Prostate gland (tissue), 2 donors: ENCODE measurements at regions not wholly inside any gene's neighbourhood (a gene's known extent, or its start where the extent isn't known, plus 50 kb on each side); places are given as distances from the start of the nearest gene placed in this dataset.

ENCODE experiments used
- DNase-seq: peaks from one replicate; pipeline ENCODE4 v3.0.0-alpha.2; 2019; ENCODE audit warnings: low spot score
- H3K27ac ChIP-seq, 2 donors: fragments of 200-600 bp; sonication (generic); 2 replicates each; pipeline ENCODE4 v1.5.1; 2017 to 2019
- H3K27me3 ChIP-seq: fragments of 200-600 bp; sonication (generic); replicated peaks from 2 replicates; pipeline ENCODE4 v1.5.1; 2019; ENCODE audit not compliant: insufficient read depth
- H3K36me3 ChIP-seq, 2 donors: fragments of 200-600 bp; sonication (generic); 1 replicate in 1 of 2; 2 replicates in 1 of 2; pipeline versions ENCODE4 v1.5.1 to v1.8.1; 2017 to 2019
- H3K4me1 ChIP-seq: fragments of 200-600 bp; sonication (generic); replicated peaks from 2 replicates; pipeline ENCODE4 v1.5.1; 2019
- H3K4me3 ChIP-seq, 2 donors: fragments of 200-600 bp; sonication (generic); 2 replicates each; pipeline ENCODE4 v1.5.1; 2017 to 2019
- H3K9me3 ChIP-seq: fragments of 200-600 bp; sonication (generic); 2 replicates; pipeline ENCODE4 v1.5.1; 2017
- CTCF ChIP-seq, 4 experiments: fragments of 200-600 bp in 2 of 4; fragments of 450-650 bp in 2 of 4; sonication (generic) in 2 of 4; IDR thresholded peaks; 1 replicate in 3 of 4; 2 replicates in 1 of 4; pipeline ENCODE4 v1.5.1; 2016 to 2019; ENCODE audit warnings: antibody characterized with exemption in 4 of 4, mild to moderate bottlenecking in 2 of 4, moderate library complexity in 2 of 4
- POLR2A ChIP-seq: fragments of 450-650 bp; IDR thresholded peaks from one replicate; pipeline ENCODE4 v1.6.1; 2016; ENCODE audit warnings: antibody characterized with exemption, mild to moderate bottlenecking
- POLR2AphosphoS5 ChIP-seq: sonication (generic); formaldehyde crosslinking; IDR thresholded peaks from one replicate; pipeline ENCODE4 v1.6.1; 2017; ENCODE audit warnings: antibody characterized with exemption
- WGBS: methylation state at CpG from one replicate; pipeline ENCODE4 v1.1.5; 2018; 5-methylcytosine and 5-hydroxymethylcytosine counted together
- intact Hi-C: fragments of 100-400 bp; cut with DNase I; formaldehyde crosslinking; loops from one replicate; pipeline ENCODE4 v1.14.2; 2022

GRCh38 chr2:7356909-7357584 is 439.8 kb downstream of the RNF144A start:
- WGBS = 95% methylated on average over 11 of the region's 11 CpGs

GRCh38 chr2:7357993-7358392 is 440.8 kb downstream of the RNF144A start:
- Histone ChIP-seq H3K4me3 (no peak overlapping the region), H3K27ac (no peak overlapping the region), H3K27me3 (no peaks in the 10 kb centered on the region), H3K36me3 (no peaks in the 10 kb centered on the region), H3K4me1 (no peaks in the 10 kb centered on the region), H3K9me3 (no peaks in the 10 kb centered on the region)
- TF ChIP-seq POLR2A (no peak), POLR2AphosphoS5 (no peak), CTCF (IDR thresholded peaks at IDR 0.05) (no peak)
- 94% methylated on average over 2 of the region's 2 CpGs for WGBS
- DNase-seq = no peak
- intact Hi-C loops = no loop called here

More at GRCh38 chr2:7356909-7357584, 439.8 kb downstream of the RNF144A start:
- H3K27ac ChIP-seq = no peak overlapping the region
- H3K4me1 ChIP-seq = no peaks in the 10 kb centered on the region
- intact Hi-C loops = no loop called here
- no peak overlapping the region for H3K4me3 ChIP-seq
- H3K9me3 ChIP-seq = no peaks in the 10 kb centered on the region
- H3K36me3 ChIP-seq = no peaks in the 10 kb centered on the region
- TF ChIP-seq POLR2A = no peak
- DNase-seq = no peak
- H3K27me3 ChIP-seq = no peaks in the 10 kb centered on the region

- no peak for TF ChIP-seq POLR2AphosphoS5
- no peak for TF ChIP-seq POLR2A
- no peak for TF ChIP-seq CTCF (IDR thresholded peaks at IDR 0.05)
- WGBS = 73% methylated on average over 8 of the region's 8 CpGs
- H3K36me3 ChIP-seq = no peaks in the 10 kb centered on the region
- H3K27me3 ChIP-seq = no peaks in the 10 kb centered on the region
- DNase-seq = no peak
- no peak overlapping the region for H3K27ac ChIP-seq
- intact Hi-C loops = no loop called here
- no peaks in the 10 kb centered on the region for H3K4me1 ChIP-seq
- H3K9me3 ChIP-seq = no peaks in the 10 kb centered on the region
- no peak overlapping the region for H3K4me3 ChIP-seq
Observed at GRCh38 chr2:7358865-7359447, 441.7 kb downstream of the RNF144A start.

GRCh38 chr2:7363906-7364305 is 446.7 kb downstream of the RNF144A start:
- intact Hi-C loops = no loop called here
- 91% methylated on average over 3 of the region's 3 CpGs for WGBS
- H3K27ac ChIP-seq = no peak overlapping the region
- no peak for DNase-seq
- no peaks in the 10 kb centered on the region for H3K4me1 ChIP-seq
- H3K27me3 ChIP-seq = no peaks in the 10 kb centered on the region
- H3K4me3 ChIP-seq = no peak overlapping the region
- no peaks in the 10 kb centered on the region for H3K36me3 ChIP-seq
- no peaks in the 10 kb centered on the region for H3K9me3 ChIP-seq
- TF ChIP-seq POLR2AphosphoS5 (no peak), CTCF (IDR thresholded peaks at IDR 0.05) (no peak), POLR2A (no peak)

GRCh38 chr2:7368211-7368610 is 451.0 kb downstream of the RNF144A start:
- H3K9me3 ChIP-seq = no peaks in the 10 kb centered on the region
- no peak overlapping the region for H3K27ac ChIP-seq
- no peaks in the 10 kb centered on the region for H3K4me1 ChIP-seq
- H3K27me3 ChIP-seq = no peaks in the 10 kb centered on the region
- intact Hi-C loops = no loop called here
- no peaks in the 10 kb centered on the region for H3K36me3 ChIP-seq
- 100% methylated on average over 1 of the region's 1 CpG for WGBS
- DNase-seq = no peak
- TF ChIP-seq POLR2A (no peak), POLR2AphosphoS5 (no peak), CTCF (IDR thresholded peaks at IDR 0.05) (no peak)
- no peak overlapping the region for H3K4me3 ChIP-seq
